ENCODE measurements at regions not wholly inside any gene's neighbourhood (a gene's known extent, or its start where the extent isn't known, plus 50 kb on each side); places are given as distances from the start of the nearest gene placed in this dataset.

DNA sequence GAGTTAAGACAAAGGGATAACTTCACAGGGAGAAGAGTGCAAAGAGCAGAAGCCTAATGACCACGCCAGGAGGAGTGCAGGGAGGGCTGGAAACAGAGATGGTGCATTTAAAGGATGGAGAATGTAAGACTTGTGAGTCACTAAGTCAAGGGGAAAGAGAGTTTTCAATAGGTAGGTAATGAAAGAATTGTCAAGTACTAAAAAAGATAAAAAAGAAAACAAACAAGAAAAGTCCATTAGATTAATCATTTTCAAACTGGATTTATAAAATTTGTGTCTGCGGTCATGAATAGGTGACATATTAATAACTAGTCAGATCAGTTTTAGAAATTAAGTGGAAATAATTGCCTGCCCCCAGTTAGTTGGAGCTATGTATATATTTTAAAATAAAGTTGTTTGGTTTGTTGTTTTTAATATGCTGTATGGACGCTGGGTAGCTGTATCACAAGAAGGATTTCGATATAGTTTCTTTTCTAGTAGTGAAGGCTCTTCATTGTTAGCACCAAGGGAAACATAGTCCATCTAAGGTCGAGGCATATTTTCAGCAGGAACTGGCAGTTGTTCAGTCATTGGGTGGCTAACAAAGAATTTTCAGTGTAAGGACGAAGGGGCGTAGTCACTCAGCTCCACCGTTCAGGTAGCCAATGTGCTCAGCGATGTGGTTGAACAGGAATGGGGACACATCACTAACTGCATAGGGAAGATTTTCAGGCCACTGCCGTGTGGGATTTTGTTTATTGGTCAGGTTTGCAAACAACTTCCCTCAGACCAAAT, 203.0 kb downstream of the TGFB2 start:
- H3K27me3 Mint-ChIP-seq (ENCODE audit: unreplicated experiment), result no peaks in the 10 kb centered on the region
- BruUV-seq (replicated peaks), result no TSS peak
- peaks cover 43% of the 10 kb centered on the region for H3K4me1 Mint-ChIP-seq (ENCODE audit: low read depth, unreplicated experiment)
- TF ChIP-seq, protein P1, sequence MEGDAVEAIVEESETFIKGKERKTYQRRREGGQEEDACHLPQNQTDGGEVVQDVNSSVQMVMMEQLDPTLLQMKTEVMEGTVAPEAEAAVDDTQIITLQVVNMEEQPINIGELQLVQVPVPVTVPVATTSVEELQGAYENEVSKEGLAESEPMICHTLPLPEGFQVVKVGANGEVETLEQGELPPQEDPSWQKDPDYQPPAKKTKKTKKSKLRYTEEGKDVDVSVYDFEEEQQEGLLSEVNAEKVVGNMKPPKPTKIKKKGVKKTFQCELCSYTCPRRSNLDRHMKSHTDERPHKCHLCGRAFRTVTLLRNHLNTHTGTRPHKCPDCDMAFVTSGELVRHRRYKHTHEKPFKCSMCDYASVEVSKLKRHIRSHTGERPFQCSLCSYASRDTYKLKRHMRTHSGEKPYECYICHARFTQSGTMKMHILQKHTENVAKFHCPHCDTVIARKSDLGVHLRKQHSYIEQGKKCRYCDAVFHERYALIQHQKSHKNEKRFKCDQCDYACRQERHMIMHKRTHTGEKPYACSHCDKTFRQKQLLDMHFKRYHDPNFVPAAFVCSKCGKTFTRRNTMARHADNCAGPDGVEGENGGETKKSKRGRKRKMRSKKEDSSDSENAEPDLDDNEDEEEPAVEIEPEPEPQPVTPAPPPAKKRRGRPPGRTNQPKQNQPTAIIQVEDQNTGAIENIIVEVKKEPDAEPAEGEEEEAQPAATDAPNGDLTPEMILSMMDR (IDR thresholded peaks at IDR 0.05; ENCODE audit: unreplicated experiment), result no peak
- H3K36me3 Mint-ChIP-seq (ENCODE audit: insufficient read depth, unreplicated experiment), result peaks cover 11% of the 10 kb centered on the region
- DNase-seq, result peak; percentile 80
- H3K27ac Mint-ChIP-seq (ENCODE audit: unreplicated experiment), result peak overlapping the region; percentile 76
- CTCF ChIA-PET, result interaction anchor here (0.7 to 1.8 kb wide), 9 partner anchors 10 to 1019 kb away, joined by 3 to 13 read pairs (median 4); partner anchors contain the start of gene TGFB2
- H3K4me3 Mint-ChIP-seq (ENCODE audit: low read depth, unreplicated experiment), result peak overlapping the region; percentile 42
- intact Hi-C loops (cut with micrococcal nuclease; ENCODE audit: unreplicated experiment), result loop anchor here (1.0 to 5.0 kb wide), 11 partner anchors 51 to 519 kb away; partner anchors contain the start of gene TGFB2
- H3K9me3 Mint-ChIP-seq (ENCODE audit: low read depth, unreplicated experiment), result no peaks in the 10 kb centered on the region

DNA sequence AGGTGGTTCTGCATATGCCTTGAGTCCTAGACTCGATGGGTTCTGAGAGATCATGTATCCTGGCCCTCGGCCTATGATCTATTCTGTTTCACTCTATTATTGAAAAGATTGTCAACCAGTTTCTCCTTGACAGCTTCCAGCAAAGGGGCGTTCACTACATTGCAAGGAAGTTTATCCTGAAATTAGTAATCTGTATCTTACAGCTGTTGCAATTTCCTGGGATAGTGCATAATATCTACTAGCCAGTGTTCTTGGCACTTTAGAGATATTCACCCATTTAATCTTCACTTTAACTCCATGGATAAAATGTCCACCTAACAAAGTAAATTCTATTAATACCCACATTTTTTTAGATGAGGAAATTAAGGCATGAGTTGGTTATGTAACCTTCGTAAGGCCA, 203.6 kb downstream of the TGFB2 start:
- TF ChIP-seq, protein P1 (IDR thresholded peaks at IDR 0.05; ENCODE audit: unreplicated experiment), result no peak
- BruUV-seq (replicated peaks), result no TSS peak
- H3K9me3 Mint-ChIP-seq (ENCODE audit: low read depth, unreplicated experiment), result peaks cover 3% of the 10 kb centered on the region
- H3K4me3 Mint-ChIP-seq (ENCODE audit: low read depth, unreplicated experiment), result peak overlapping the region; percentile 42
- peaks cover 11% of the 10 kb centered on the region for H3K36me3 Mint-ChIP-seq (ENCODE audit: insufficient read depth, unreplicated experiment)
- no peaks in the 10 kb centered on the region for H3K27me3 Mint-ChIP-seq (ENCODE audit: unreplicated experiment)
- peaks cover 49% of the 10 kb centered on the region for H3K4me1 Mint-ChIP-seq (ENCODE audit: low read depth, unreplicated experiment)
- no peak for DNase-seq
- intact Hi-C loops (cut with micrococcal nuclease; ENCODE audit: unreplicated experiment), result loop anchor here (1.0 to 5.0 kb wide), 9 partner anchors 51 to 519 kb away; no protein-coding TSS in a partner anchor
- CTCF ChIA-PET, result interaction anchor here (0.8 to 1.8 kb wide), 7 partner anchors 9 to 518 kb away, joined by 3 to 13 read pairs (median 4); partner anchors contain the start of gene TGFB2
- peak overlapping the region; percentile 76 for H3K27ac Mint-ChIP-seq (ENCODE audit: unreplicated experiment)

DNA sequence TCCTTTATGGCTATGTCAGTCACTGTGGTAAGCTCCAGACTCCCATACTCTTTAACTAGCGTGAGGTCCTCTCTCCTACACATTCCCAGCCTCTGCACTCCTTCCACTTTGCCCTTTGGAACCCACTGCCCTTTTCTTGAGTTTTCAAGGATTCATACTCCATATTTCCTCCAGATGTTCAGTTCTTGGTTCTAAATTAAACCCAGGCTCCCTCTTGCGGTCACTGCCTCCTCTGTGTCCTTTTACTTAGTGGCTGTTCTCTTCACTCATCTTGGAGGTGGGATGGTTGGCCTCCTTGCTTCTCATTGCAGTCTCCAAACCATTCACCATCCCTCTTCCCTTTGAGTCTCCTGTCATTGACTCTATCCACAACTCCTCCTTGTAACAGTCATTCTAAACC, 208.1 kb downstream of the TGFB2 start:
- Mint-ChIP-seq H3K4me1 (ENCODE audit: low read depth, unreplicated experiment) (peaks cover 57% of the 10 kb centered on the region), H3K9me3 (ENCODE audit: low read depth, unreplicated experiment) (peaks cover 11% of the 10 kb centered on the region), H3K36me3 (ENCODE audit: insufficient read depth, unreplicated experiment) (peaks cover 13% of the 10 kb centered on the region), H3K27ac (ENCODE audit: unreplicated experiment) (peak overlapping the region; percentile 26), H3K27me3 (ENCODE audit: unreplicated experiment) (no peaks in the 10 kb centered on the region), H3K4me3 (ENCODE audit: low read depth, unreplicated experiment) (no peak overlapping the region)
- TF ChIP-seq, protein P1 (IDR thresholded peaks at IDR 0.05; ENCODE audit: unreplicated experiment), result no peak
- intact Hi-C loops (cut with micrococcal nuclease; ENCODE audit: unreplicated experiment), result no loop called here
- CTCF ChIA-PET, result interaction anchor here (0.7 kb wide), 1 partner anchor 284 kb away, joined by 3 read pairs; no protein-coding TSS in a partner anchor
- DNase-seq, result no peak
- no TSS peak for BruUV-seq (replicated peaks)

DNA sequence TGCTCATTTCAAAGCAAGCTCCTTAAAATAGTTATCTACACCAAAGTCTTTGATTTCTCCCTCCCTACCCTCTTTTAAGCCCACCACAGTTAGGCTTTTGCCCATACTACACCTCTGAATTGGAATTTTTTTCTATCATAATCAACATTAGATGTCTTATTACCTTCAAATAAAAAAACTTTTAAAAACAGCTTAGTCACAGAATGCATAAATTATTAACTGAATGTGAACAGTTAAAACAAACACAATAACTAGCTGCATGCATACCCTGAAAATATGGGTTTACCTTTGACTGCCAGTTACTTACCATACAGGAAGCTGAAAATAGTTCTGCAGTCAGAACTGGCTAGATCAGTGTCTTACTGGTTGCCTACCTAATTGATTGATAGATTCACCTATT, 210.9 kb downstream of the TGFB2 start:
- H3K9me3 Mint-ChIP-seq (ENCODE audit: low read depth, unreplicated experiment), result peaks cover 11% of the 10 kb centered on the region
- CTCF ChIA-PET, result interaction anchor here (0.6 to 1.6 kb wide), 6 partner anchors 11 to 511 kb away, joined by 4 to 8 read pairs (median 5); partner anchors contain the start of gene TGFB2
- no TSS peak for BruUV-seq (replicated peaks)
- peaks cover 8% of the 10 kb centered on the region for H3K36me3 Mint-ChIP-seq (ENCODE audit: insufficient read depth, unreplicated experiment)
- H3K27me3 Mint-ChIP-seq (ENCODE audit: unreplicated experiment), result no peaks in the 10 kb centered on the region
- H3K4me1 Mint-ChIP-seq (ENCODE audit: low read depth, unreplicated experiment), result peaks cover 58% of the 10 kb centered on the region
- TF ChIP-seq, protein P1 (IDR thresholded peaks at IDR 0.05; ENCODE audit: unreplicated experiment), result no peak
- peak overlapping the region; percentile 74 for H3K27ac Mint-ChIP-seq (ENCODE audit: unreplicated experiment)
- peak; percentile 17 for DNase-seq
- H3K4me3 Mint-ChIP-seq (ENCODE audit: low read depth, unreplicated experiment), result peak overlapping the region; percentile 0
- intact Hi-C loops (cut with micrococcal nuclease; ENCODE audit: unreplicated experiment), result loop anchor here (2.0 to 5.0 kb wide), 3 partner anchors 59 to 116 kb away; no protein-coding TSS in a partner anchor
